ENCODE measurements at regions not wholly inside any gene's neighbourhood (a gene's known extent, or its start where the extent isn't known, plus 50 kb on each side); places are given as distances from the start of the nearest gene placed in this dataset.

DNA sequence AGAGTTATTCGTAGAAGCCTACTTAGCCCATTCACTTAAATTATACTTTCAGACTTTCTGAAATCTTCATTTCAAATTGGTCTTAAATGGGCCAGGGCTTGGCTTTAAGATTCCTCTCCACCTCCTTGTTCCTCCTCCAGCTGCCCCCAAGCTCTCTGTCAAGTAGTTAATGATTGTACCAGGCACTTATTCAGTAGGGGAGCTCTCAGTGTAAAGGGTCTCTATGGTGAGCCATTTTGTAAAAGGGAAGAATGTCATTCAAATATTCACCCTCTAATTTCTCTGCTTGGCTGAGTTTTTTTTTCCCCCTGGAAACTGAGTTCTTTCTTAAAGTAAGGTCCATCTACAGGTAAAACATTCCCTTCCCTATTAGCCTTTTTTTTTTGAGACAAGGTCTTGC, 96.6 kb downstream of the SUDS3 start:
- FAIRE-seq (no peak), DNase-seq (ENCODE audit: low read depth in 1 of 2, low spot score in 2 of 2) (no peak)
- Histone ChIP-seq H2AFZ (ENCODE audit: low read length) (no peak overlapping the region), H3K23me2 (ENCODE audit: low read depth, low read length) (no peaks in the 10 kb centered on the region), H2BK20ac (ENCODE audit: low read length) (no peak overlapping the region), H3K18ac (ENCODE audit: extremely low read depth, low read length) (no peak overlapping the region), H4K5ac (ENCODE audit: insufficient read length, low read depth, low read length) (no peak overlapping the region), H2BK120ac (replicated peaks; ENCODE audit: low read depth, low read length) (no peak overlapping the region), H3K4me1 (replicated peaks in 1 of 4; ENCODE audit: control insufficient read depth in 3 of 4, insufficient read depth in 4 of 4, low read length in 3 of 4) (no peaks in the 10 kb centered on the region), H3K14ac (ENCODE audit: insufficient read length) (no peak overlapping the region), H3K23ac (ENCODE audit: insufficient read length) (no peak overlapping the region), H3K9ac (replicated peaks in 1 of 4; ENCODE audit: extremely low read depth in 1 of 4, low read depth in 3 of 4, low read length in 3 of 4) (no peak overlapping the region), H3K27ac (ENCODE audit: low read depth, low read length) (no peak overlapping the region), H3K56ac (replicated peaks; ENCODE audit: insufficient read length, low read depth, low read length) (no peak overlapping the region), H2BK12ac (ENCODE audit: low read depth, low read length) (no peak overlapping the region), H3K4me2 (ENCODE audit: insufficient read depth in 1 of 2, low read depth in 2 of 2, low read length in 2 of 2) (no peak overlapping the region), H3K36me3 (ENCODE audit: control insufficient read depth in 2 of 4, insufficient read depth in 4 of 4, low read length in 3 of 4) (no peaks in the 10 kb centered on the region), H3K4ac (replicated peaks; ENCODE audit: insufficient read length, low read depth, low read length) (no peak overlapping the region), H3K79me1 (ENCODE audit: low read depth, low read length) (no peaks in the 10 kb centered on the region), H3K27me3 (replicated peaks in 1 of 4; ENCODE audit: control insufficient read depth in 3 of 4, extremely low read depth in 1 of 4, insufficient read depth in 3 of 4, low read length in 3 of 4) (no peaks in the 10 kb centered on the region; a peak in 1 of 7 replicates), H4K8ac (ENCODE audit: extremely low read depth, insufficient read depth, low read length) (no peak overlapping the region), H3K4me3 (ENCODE audit: extremely low read depth in 1 of 4, insufficient read depth in 2 of 4, low read depth in 3 of 4, low read length in 4 of 4) (no peak overlapping the region), H2BK5ac (ENCODE audit: low read depth, low read length) (no peak overlapping the region), H4K20me1 (replicated peaks in 1 of 2; ENCODE audit: control insufficient read depth in 1 of 2, insufficient read depth in 2 of 2, low read length in 2 of 2) (no peaks in the 10 kb centered on the region), H4K91ac (replicated peaks; ENCODE audit: insufficient read length, low read length) (no peak overlapping the region), H3K79me2 (ENCODE audit: control insufficient read depth in 1 of 2, insufficient read depth in 2 of 2, low read length in 2 of 2) (no peaks in the 10 kb centered on the region), H3K9me3 (ENCODE audit: insufficient read depth in 2 of 2, low read depth in 1 of 2, low read length in 1 of 2) (0 out of 4 replicates have a peak, but pooled peaks cover 0 to 4% of the 10 kb centered on the region in 2 experiments), H2BK15ac (ENCODE audit: low read length) (no peak overlapping the region), H2AK5ac (ENCODE audit: low read depth, low read length) (no peak overlapping the region)
- ChIA-PET CTCF (ENCODE audit: partially characterized antibody) (interaction anchor here (0.6 to 1.0 kb wide), 2 partner anchors 11 to 1091 kb away, joined by 5 read pairs; no protein-coding TSS in a partner anchor), POLR2A (ENCODE audit: partially characterized antibody) (interaction anchor here (1.8 kb wide), 1 partner anchor 64 kb away, joined by 6 read pairs; no protein-coding TSS in a partner anchor)
- TF ChIP-seq E2F6 (IDR thresholded peaks at IDR 0.05) (no peak), SP4 (IDR thresholded peaks at IDR 0.05; ENCODE audit: low read length) (no peak)
- TF ChIP-seq, protein P1, sequence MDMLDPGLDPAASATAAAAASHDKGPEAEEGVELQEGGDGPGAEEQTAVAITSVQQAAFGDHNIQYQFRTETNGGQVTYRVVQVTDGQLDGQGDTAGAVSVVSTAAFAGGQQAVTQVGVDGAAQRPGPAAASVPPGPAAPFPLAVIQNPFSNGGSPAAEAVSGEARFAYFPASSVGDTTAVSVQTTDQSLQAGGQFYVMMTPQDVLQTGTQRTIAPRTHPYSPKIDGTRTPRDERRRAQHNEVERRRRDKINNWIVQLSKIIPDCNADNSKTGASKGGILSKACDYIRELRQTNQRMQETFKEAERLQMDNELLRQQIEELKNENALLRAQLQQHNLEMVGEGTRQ (IDR thresholded peaks at IDR 0.05; ENCODE audit: low read length): no peak
- WGBS, 2 experiments (ENCODE audit: extremely low coverage in 1 of 2, insufficient coverage in 1 of 2, insufficient read length in 1 of 2, insufficient replicate concordance in 2 of 2, low coverage in 1 of 2, low lambda C conversion rate in 2 of 2, missing lambda C conversion rate in 1 of 2): 94% methylated on average over 1 of the region's 1 CpG; no CpG with 5 or more reads in 1 of the 2 experiments
